WTC11 (cell line): ENCODE measurements at regions not wholly inside any gene's neighbourhood (a gene's known extent, or its start where the extent isn't known, plus 50 kb on each side); places are given as distances from the start of the nearest gene placed in this dataset.

Experiments used
- ATAC-seq: fragments of 200-7000 bp; cut with Tn5 transposase; 2 replicates; pipeline ENCODE4 v1.10.0; 2021; ENCODE audit warnings: mild to moderate bottlenecking, moderate library complexity
- CTCF ChIA-PET: fragments of 300-600 bp; sonication (Branson Sonifier 250); formaldehyde crosslinking; loops from one replicate; lab custom pipeline; 2021; ENCODE audit warnings: antibody characterized with exemption; lab: Charles Lee
- POLR2A ChIA-PET: fragments of 350-600 bp; sonication (Branson Sonifier 250); formaldehyde crosslinking; loops from one replicate; lab custom pipeline; 2021; ENCODE audit warnings: antibody characterized with exemption; lab: Charles Lee
- DNase-seq: peaks from one replicate; pipeline ENCODE4 v3.0.0; 2021; ENCODE audit warnings: low spot score
- H3K27ac Mint-ChIP-seq: 2 replicates; pipeline ENCODE4 v1.8.0; 2021; ENCODE audit warnings: mixed read lengths
- H3K27me3 Mint-ChIP-seq: 2 replicates; pipeline ENCODE4 v1.8.0; 2021; ENCODE audit warnings: low read depth, mild to moderate bottlenecking, moderate library complexity, mixed read lengths
- H3K36me3 Mint-ChIP-seq: 2 replicates; pipeline ENCODE4 v1.8.0; 2021; ENCODE audit warnings: mixed read lengths
- H3K4me1 Mint-ChIP-seq: 2 replicates; pipeline ENCODE4 v1.8.0; 2022; ENCODE audit warnings: mixed read lengths
- H3K4me3 Mint-ChIP-seq: 2 replicates; pipeline ENCODE4 v1.8.0; 2021; ENCODE audit warnings: mild to moderate bottlenecking, moderate library complexity, mixed read lengths
- H3K9me3 Mint-ChIP-seq: 2 replicates; pipeline ENCODE4 v1.8.0; 2021; ENCODE audit warnings: mixed read lengths
- AFF4 ChIP-seq: sonication (generic); formaldehyde crosslinking; IDR thresholded peaks from 2 replicates; pipeline ENCODE4 v1.8.1; 2023; ENCODE audit warnings: mild to moderate bottlenecking, missing genetic modification reagents, borderline replicate concordance
- AR ChIP-seq: fragments of 250-450 bp; sonication (Bioruptor Pico); IDR thresholded peaks from 2 replicates; pipeline ENCODE4 v1.9.0; 2021; ENCODE audit warnings: mild to moderate bottlenecking
- ARID4B ChIP-seq: sonication (generic); formaldehyde crosslinking; IDR thresholded peaks from 2 replicates; pipeline ENCODE4 v1.8.0; 2023; ENCODE audit warnings: missing genetic modification reagents, mild to moderate bottlenecking, borderline replicate concordance
- ATF1 ChIP-seq: sonication (generic); formaldehyde crosslinking; IDR thresholded peaks from 2 replicates; pipeline ENCODE4 v1.8.1; 2023; ENCODE audit warnings: mild to moderate bottlenecking, moderate library complexity, missing genetic modification reagents
- ESRRA ChIP-seq: sonication (generic); formaldehyde crosslinking; IDR thresholded peaks from 2 replicates; pipeline ENCODE4 v1.8.1; 2022; ENCODE audit warnings: mild to moderate bottlenecking, missing genetic modification reagents, borderline replicate concordance
- FOXK1 ChIP-seq: sonication (generic); formaldehyde crosslinking; IDR thresholded peaks from 2 replicates; pipeline ENCODE4 v1.8.0; 2022; ENCODE audit warnings: mild to moderate bottlenecking, moderate library complexity, missing genetic modification reagents
- HMGXB4 ChIP-seq: sonication (generic); formaldehyde crosslinking; IDR thresholded peaks from 2 replicates; pipeline ENCODE4 v1.8.1; 2023; ENCODE audit warnings: mild to moderate bottlenecking, moderate library complexity, missing genetic modification reagents
- IRF1 ChIP-seq: sonication (generic); formaldehyde crosslinking; IDR thresholded peaks from 2 replicates; pipeline ENCODE4 v1.8.0; 2023; ENCODE audit warnings: missing genetic modification reagents
- IRF2 ChIP-seq: sonication (generic); formaldehyde crosslinking; IDR thresholded peaks from 2 replicates; pipeline ENCODE4 v1.8.0; 2022; ENCODE audit warnings: low read depth, missing genetic modification reagents, borderline replicate concordance
- JAZF1 ChIP-seq: fragments of 250-450 bp; sonication (Bioruptor Pico); IDR thresholded peaks from 2 replicates; pipeline ENCODE4 v1.9.0; 2021; ENCODE audit warnings: moderate library complexity, mild to moderate bottlenecking, inconsistent platforms
- MLX ChIP-seq: sonication (generic); formaldehyde crosslinking; IDR thresholded peaks from 2 replicates; pipeline ENCODE4 v1.8.1; 2023; ENCODE audit warnings: mild to moderate bottlenecking, missing genetic modification reagents, moderate library complexity
- MXD4 ChIP-seq: fragments of 250-450 bp; sonication (Bioruptor Pico); IDR thresholded peaks from 2 replicates; pipeline ENCODE4 v1.8.0; 2021; ENCODE audit warnings: mild to moderate bottlenecking, moderate library complexity, borderline replicate concordance
- NFATC4 ChIP-seq: fragments of 250-450 bp; sonication (Bioruptor Pico); IDR thresholded peaks from 2 replicates; pipeline ENCODE4 v1.9.0; 2021; ENCODE audit warnings: mild to moderate bottlenecking
- NFE2L1 ChIP-seq: sonication (generic); formaldehyde crosslinking; IDR thresholded peaks from 2 replicates; pipeline ENCODE4 v1.8.1; 2023; ENCODE audit warnings: missing genetic modification reagents
- NFYB ChIP-seq: sonication (generic); formaldehyde crosslinking; conservative IDR thresholded peaks from 2 replicates; pipeline ENCODE4 v1.8.0; 2022; ENCODE audit warnings: low read depth, missing genetic modification reagents
- NR3C1 ChIP-seq: sonication (generic); formaldehyde crosslinking; conservative IDR thresholded peaks from 2 replicates; pipeline ENCODE4 v1.8.1; 2023; ENCODE audit warnings: low read depth, mild to moderate bottlenecking, missing genetic modification reagents
- OVOL2 ChIP-seq: fragments of 250-450 bp; sonication (Bioruptor Pico); IDR thresholded peaks from 2 replicates; pipeline ENCODE4 v1.9.0; 2021; ENCODE audit warnings: mild to moderate bottlenecking, borderline replicate concordance
- TCF7 ChIP-seq: sonication (generic); formaldehyde crosslinking; IDR thresholded peaks from 2 replicates; pipeline ENCODE4 v1.8.0; 2022; ENCODE audit warnings: mild to moderate bottlenecking, low read depth, missing genetic modification reagents, moderate library complexity
- ZBTB43 ChIP-seq: sonication (generic); formaldehyde crosslinking; IDR thresholded peaks from 2 replicates; pipeline ENCODE4 v1.8.1; 2023; ENCODE audit warnings: mild to moderate bottlenecking, missing genetic modification reagents
- ZNF121 ChIP-seq: sonication (generic); formaldehyde crosslinking; IDR thresholded peaks from 2 replicates; pipeline ENCODE4 v1.8.0; 2023; ENCODE audit warnings: missing genetic modification reagents
- ZNF219 ChIP-seq: sonication (generic); formaldehyde crosslinking; IDR thresholded peaks from 2 replicates; pipeline ENCODE4 v1.8.0; 2023; ENCODE audit warnings: missing genetic modification reagents, mild to moderate bottlenecking, borderline replicate concordance
- ZNF317 ChIP-seq: sonication (generic); formaldehyde crosslinking; IDR thresholded peaks from 2 replicates; pipeline ENCODE4 v1.8.1; 2023; ENCODE audit warnings: low read depth, mild to moderate bottlenecking, moderate library complexity, missing genetic modification reagents, borderline replicate concordance
- ZNF671 ChIP-seq: fragments of 250-450 bp; sonication (Bioruptor Pico); IDR thresholded peaks from 2 replicates; pipeline ENCODE4 v1.8.0; 2021; ENCODE audit warnings: mild to moderate bottlenecking

- TF ChIP-seq AR: no peak
- TF ChIP-seq FOXK1: no peak
- no peak for TF ChIP-seq IRF1 (CRISPR knock-in tag)
- TF ChIP-seq HMGXB4 (CRISPR knock-in tag): no peak
- no peak for TF ChIP-seq OVOL2 (CRISPR knock-in tag)
- no peak for TF ChIP-seq ATF1 (CRISPR knock-in tag)
- no peak for TF ChIP-seq IRF2
- TF ChIP-seq ZNF317 (CRISPR knock-in tag): no peak
- TF ChIP-seq ZNF219 (CRISPR knock-in tag): no peak
- TF ChIP-seq ZNF671 (CRISPR knock-in tag): no peak
- TF ChIP-seq MXD4 (CRISPR knock-in tag): no peak
- TF ChIP-seq NR3C1 (CRISPR knock-in tag): no peak
- TF ChIP-seq JAZF1 (CRISPR knock-in tag): no peak
- no peak for TF ChIP-seq NFYB (CRISPR knock-in tag)
- TF ChIP-seq MLX: no peak
- TF ChIP-seq ZBTB43 (CRISPR knock-in tag): no peak
- TF ChIP-seq AFF4: no peak
These were observed 455.5 kb upstream of the MGAT4C start (continued) for GRCh38 chr12:86711731-86712130.

GRCh38 chr12:86710109-86710508, 453.9 kb upstream of the MGAT4C start:
- ATAC-seq (no peak), DNase-seq (no peak)
- no peaks in the 10 kb centered on the region for H3K27me3 Mint-ChIP-seq
- TF ChIP-seq TCF7 (CRISPR knock-in tag) (no peak), NFATC4 (CRISPR knock-in tag) (no peak), NFE2L1 (CRISPR knock-in tag) (no peak), ARID4B (CRISPR knock-in tag) (no peak), ESRRA (CRISPR knock-in tag) (no peak), ZNF121 (CRISPR knock-in tag) (no peak)

More at GRCh38 chr12:86710109-86710508, 453.9 kb upstream of the MGAT4C start:
- ChIA-PET CTCF (no interaction called here), POLR2A (no interaction called here)
- Mint-ChIP-seq H3K4me3 (no peak overlapping the region), H3K4me1 (no peaks in the 10 kb centered on the region), H3K9me3 (peaks cover 46% of the 10 kb centered on the region), H3K27ac (no peak overlapping the region), H3K36me3 (peaks cover 32% of the 10 kb centered on the region)
